Putamen (tissue), 1 donor: ENCODE measurements at regions not wholly inside any gene's neighbourhood (a gene's known extent, or its start where the extent isn't known, plus 50 kb on each side); places are given as distances from the start of the nearest gene placed in this dataset.
A peak's percentile ranks its signal among the peaks of the same experiment; 100 is the strongest.

ENCODE experiments used
- DNase-seq: peaks from one replicate; pipeline ENCODE4 v3.0.0-alpha.2; 2016; ENCODE audit warnings: low spot score

DNA sequence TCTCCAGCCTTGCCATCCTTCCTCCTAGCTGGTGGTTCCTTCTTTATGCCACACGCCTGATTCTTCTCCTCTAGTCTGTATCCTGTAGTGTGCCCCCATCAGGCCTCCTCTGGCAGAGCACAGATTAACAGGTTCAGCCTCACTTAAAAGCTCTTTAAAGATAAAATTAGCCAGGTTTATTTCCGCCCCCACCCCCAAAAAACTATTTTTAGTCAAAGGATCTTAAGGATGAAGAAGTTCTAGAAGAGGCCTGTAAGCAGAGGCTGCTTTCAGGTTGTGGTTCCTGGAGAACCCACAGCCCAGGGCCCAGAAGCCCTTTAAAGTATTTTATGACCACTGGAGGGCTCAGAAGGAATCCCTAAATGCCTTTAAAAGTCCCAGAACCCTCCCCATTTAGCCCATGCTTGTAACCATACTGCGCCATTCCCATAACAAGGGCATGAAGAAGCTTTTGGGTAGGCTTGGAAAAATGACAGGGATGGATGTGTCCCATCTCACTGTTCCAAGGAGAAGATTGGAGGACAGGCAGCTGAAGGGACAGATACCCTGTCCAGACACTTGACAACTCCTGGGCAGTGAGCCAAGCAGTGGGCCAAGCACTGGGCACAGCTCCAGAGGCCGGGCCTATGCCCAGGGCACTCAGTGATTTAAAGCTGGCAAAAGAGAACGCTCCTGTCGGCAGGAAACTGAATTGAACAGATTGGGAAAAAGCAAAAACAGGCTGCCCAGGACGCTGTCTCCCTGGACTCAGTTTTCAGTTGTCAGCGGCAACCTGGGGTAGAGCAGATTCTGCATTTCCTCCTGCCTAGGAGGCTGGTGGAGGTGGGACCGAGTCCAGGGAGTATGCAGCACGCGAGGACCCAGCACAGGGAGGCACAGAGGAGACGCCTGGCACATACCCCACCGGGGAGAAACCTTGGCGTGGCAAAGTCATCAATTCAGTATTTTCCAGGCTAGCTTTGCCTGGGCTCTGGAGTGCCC lies 106.3 kb upstream of the SSBP2 start:
- peak; percentile 82 for DNase-seq

DNA sequence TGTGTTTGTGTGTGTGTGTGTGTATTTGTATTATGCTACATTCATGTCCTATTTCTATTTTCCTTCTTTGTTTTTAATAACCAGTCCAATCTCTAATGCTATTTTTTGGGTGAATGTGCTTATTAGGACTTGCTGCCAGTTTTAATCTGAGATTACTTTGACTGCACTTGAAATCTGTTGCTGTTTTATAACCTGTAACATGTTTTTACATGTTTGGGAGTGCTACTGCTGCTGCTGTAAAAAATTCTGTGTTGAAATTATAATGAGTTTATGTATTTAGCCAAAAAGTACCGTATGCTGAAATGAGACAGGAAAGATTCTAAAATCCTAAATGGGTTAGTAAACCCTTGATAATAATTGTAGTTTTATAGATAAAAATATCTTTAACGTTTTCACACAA lies 104.7 kb upstream of the SSBP2 start:
- no peak for DNase-seq

DNA sequence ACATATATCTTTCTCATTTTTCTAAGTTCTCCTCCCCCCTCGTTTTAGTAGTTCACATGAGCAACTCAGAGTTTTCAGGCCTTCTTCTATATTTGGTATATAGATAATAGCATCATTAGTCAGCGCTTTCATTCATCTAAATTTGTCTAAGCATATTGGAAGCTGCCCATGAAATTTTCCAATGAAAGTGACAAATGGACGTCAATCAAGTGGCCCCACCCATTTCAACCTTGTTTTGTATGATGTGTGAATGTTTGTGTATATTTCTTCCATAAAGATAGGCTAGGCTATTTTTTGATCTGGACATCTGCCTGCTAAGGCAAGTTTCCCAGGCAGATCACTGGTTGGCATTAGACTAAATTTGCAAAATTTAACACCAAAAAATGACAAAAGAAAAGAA lies 104.0 kb upstream of the SSBP2 start:
- no peak for DNase-seq

DNA sequence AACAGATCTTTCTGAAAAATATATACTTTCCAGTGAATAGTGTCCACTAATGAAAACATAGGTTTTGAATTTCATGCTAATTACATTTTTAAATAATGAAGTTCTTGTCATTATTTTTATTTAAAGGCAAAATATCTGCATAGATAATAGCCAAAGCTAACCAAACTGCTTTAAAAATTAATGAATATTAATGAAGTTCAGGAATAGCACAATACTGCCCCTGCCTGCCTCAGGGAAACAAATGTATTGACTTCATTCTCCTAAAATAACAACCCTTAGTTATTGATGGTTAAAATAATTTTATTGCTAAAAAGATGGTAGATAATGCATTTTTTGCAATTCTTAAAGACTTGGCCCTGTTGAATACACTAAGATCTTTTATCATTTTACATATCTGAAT lies 103.6 kb upstream of the SSBP2 start:
- no peak for DNase-seq

DNA sequence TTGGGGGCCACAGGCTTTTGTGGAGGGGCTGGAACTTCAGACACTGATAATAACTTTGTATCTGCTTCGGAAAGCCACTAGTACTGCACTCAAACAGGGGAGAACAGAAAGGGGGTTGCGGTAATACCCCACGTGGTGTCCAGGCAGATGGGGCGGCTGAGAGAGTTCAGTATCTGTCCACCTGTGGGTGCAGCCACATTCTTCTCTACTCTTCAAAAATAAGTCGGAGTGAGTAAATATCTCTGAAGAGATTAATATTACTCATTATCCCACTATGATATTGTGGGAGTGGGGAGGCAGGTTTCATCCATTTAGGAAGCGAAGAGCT lies 102.1 kb upstream of the SSBP2 start:
- DNase-seq = no peak

DNA sequence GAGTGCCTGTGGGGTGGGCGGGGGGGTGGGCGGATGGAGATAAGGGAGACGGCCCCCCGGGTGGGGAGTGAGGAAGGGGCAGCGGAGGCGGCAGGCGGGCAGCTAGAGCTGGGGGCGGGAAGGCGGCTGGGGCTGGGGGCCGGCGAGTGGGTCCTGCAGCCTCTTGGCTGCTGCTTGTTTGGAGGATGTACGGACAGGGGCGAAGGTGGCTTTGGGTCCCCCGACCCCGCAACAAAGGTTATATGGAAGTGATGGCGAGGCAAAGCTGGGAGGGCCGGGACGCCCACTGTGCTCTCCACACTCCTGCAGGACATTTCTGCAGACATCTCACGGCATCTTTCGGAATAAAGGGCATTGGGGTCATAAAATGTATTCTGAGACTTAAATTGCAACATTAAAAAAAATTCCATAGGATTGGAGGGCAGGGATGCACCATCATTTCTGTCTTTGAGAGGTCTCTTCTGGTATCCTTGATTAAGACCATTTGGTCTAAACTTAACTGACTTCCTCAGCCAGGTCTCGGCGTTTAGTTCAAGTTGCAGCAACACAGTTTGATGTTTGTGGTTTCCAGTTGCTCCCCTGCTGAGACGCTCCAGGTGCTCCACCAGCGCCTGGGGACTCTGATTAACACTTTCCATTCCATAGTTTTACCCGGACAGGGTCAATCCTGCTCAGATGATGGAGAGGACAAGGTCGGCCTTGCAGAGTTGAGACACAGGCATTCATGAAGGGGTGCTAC lies 101.6 kb upstream of the SSBP2 start:
- DNase-seq = no peak

DNA sequence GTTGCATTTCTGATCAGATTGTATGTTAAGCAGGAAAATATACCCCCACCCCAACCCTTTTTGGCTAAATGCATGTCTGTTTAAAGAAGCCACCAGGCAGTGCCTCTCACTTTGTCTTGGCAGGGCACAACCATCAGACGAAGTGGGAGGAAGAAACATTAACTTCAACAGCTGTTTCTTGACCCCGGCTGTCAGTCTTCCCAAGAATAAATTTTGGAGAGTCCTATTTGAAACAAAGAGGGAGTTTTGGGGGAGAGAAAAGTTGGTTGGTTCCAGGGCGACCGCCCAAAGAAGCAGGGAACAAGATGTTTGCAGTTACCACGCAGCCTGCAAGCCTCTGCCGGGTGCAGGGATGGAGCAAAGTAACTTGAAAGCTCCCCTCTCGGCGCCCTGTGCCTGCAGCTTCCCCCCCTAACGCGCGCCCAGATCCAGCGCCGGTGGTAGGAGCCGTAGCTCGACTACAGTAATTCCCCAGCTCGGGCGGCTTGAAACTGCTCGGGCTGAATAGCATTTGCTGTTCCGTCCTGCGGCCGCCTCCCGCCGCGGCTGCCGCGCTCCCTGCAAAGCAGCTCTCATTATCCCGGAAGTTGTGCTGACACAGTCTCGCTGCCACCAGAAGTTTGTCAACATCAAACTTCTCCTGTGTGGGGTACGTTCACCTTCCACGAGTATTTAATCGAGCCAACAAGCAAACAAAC lies 100.7 kb upstream of the SSBP2 start:
- peak; percentile 98 for DNase-seq

DNA sequence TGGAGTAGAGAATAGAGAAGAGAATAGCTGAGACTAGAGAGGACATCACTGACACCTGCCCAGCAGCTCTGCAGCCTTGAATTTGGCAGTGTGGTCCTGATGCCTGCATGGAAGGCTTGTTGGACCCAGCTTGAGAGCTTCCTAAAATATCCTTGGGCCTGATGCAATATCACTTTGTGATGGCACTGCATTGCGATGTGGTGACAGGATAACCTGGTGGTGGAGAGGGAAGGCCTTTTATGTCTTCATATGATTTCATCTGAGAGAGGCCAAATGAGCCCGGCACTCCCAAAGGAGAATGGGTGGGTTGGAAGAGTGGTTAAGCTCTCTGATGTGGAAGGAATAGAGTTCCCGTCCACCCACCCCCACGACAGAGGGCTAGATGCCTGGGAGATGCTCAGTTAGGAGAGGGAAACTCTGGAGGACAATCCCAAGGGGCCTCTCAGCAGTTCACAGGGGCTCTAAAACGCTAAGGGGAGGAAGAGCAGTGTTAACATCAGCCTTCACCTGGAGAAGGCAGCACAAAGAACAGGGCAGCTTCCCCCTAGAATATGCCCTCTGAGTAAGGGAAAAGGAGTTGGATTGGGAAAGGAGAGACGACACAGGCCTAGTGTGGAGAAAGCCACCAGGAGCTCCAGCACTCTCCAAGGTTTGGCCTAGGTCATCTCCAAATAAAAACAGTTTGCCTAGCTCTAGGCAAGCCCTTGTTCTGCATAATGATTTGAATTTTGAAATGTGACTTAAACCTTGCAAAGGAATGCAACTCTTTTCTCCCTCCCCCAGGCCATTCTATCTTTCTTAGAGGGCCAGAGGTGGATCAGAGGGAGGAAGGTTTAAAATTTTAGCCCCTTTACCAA lies 99.8 kb upstream of the SSBP2 start:
- DNase-seq = no peak

DNA sequence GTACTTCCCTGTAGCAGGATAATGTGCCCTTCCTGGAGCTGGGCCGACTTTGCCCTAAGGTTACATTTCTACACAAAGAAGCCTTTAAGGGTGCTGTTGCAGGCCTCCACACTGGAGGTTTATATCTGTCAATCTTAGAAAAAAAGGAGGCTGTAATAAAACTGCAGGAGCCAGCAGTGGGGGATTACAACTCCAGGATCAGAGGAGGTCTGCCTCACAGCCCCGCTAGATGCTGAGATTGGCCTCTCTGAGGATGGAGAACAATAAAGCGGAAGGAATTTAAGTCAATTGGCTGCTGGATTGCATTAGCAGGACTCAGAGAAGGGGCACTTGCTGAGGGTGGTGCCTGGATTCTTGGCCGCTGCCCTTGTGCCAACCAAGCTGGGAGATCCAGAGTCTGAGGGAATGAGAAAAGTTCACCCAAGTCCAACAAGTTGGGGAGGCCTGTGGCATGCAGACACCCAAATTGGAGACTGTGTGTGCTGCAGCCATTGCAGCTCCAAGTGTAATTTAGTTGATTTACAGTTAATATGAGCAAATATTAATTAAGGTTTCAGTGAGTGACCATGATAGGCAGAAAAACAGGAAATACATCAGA lies 99.0 kb upstream of the SSBP2 start:
- DNase-seq = no peak

DNA sequence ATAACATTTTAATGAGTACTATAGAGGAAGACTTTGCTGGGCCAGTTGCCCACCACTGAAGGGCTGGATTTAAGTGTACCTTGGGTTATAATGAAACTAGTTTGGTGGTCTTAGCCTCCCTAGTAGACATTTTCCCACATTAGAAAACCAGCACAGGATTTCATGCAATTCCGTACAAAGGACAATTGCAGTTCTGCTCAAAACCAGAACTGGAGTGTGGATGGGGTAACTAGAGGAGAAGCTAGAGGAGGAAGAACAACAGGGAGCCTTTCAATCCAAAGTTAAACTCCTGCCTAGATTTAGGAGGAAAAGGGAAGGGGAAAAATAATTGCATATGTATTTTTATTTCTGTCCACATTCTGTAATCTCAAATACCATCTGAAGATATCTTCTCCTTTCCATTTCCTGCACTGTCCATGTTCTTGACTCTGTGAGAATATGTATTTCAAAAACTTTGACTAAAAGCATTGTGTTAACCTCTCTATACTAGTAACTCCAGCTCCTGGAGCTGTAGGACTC lies 97.5 kb upstream of the SSBP2 start:
- DNase-seq = peak; percentile 72

DNA sequence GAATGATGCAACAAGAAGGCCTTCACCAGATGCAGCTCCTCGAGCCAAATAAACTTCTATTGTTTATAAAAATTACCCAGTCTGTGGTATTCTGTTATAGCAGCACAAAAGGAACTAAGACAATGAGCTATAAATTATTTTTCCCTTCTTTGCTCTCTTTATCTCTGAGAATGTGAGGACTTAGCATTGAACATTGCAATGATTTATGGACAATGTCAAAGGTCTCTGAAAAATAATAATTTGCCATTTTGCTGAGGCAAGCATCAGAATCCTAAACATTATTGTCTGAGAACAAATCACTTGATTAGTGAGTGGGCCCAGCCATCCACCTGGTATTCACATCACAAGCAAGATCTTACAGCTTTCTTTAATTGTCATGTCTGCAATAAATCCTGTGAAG lies 95.4 kb upstream of the SSBP2 start:
- DNase-seq = no peak

DNA sequence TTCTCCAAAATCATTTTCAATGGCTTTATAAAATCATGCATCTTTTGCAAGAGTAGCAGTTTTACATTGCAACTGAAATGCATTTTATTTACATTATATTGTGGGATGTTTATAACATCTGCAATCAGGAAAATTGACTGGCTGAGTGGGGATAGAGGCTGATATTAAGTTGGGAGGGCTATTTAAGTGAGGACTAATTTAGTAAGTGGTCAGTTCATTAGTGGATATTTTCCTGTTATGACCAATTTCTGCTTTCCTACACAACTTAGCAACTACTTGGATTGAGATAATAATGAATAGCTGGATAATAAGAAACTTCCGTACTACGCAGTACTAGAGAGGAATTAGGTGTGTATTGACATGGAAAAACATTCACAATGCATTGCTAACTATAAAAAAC lies 92.9 kb upstream of the SSBP2 start:
- no peak for DNase-seq

DNA sequence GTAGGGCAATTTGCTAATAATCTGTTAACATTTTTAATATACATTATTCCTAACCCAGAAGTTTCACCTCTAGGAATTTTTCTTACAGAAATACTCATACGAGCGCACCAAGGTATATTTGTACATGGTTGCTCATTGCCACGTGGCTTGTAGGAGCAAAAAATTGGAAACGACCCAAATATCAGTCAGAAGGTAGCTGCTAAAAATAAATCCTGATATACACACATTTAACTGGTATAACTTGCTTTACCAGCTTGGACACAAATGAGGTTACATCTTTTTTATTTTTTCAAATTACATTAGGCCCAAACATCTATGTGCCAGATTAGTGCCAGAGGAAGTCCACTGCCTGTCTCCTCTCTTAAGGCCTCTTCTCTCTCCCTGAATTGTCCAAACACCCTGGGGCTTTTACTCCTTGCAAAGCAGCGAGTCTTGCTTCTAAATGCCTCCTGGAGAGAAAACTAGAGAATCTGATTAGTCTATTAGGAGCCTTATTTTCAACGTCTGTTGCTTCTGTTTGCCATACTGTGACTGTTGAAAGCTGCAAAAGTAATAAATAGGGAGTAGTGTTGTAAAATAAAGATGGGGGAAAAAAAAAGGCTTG lies 92.0 kb upstream of the SSBP2 start:
- no peak for DNase-seq

DNA sequence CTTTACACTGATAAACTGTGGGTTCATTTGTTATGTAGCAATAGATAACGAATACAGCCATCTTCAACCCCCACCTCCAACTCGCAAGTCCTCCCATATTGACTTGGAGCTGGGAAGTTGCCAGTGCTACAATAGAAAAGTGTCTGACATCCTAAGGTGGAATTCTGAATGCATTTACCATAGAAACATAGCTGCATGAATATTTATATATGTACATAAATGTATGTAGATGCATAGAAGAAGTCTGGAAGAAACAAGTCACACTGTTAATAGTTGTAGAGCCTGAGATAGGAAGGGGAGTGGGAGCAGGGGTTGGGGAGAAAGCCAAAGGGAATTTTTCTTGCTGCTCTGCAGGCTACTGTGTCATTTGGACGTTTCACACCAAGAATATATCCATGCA lies 88.1 kb upstream of the SSBP2 start:
- DNase-seq = no peak

DNA sequence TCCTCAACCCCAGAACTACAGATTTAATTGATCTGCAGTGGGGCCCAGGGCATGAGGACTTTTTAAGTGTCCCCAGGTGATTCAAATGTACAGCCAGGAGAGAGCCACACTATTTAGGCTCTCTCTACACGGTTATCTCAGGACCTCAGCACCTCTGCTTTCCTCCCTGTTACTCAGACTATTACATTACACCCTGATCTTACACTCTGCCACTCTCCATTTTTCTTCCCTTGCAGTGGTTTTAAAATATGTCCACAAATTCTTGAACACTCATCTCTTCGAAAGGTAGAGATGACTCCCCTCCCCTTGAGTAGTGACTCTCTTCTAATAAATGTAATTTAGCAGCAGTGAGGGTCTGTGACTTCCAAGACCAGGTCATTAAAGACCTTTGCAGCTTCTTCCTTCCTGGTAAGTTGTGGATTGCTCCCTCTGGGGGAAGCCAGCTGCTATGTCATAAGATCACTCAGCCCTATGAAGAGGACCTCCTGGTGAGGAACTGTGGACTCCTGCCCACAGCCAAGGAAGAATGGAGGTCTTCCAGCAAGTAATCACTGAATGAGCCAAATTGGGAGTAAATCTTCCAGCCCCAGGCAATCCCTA lies 87.5 kb upstream of the SSBP2 start:
- DNase-seq = no peak

DNA sequence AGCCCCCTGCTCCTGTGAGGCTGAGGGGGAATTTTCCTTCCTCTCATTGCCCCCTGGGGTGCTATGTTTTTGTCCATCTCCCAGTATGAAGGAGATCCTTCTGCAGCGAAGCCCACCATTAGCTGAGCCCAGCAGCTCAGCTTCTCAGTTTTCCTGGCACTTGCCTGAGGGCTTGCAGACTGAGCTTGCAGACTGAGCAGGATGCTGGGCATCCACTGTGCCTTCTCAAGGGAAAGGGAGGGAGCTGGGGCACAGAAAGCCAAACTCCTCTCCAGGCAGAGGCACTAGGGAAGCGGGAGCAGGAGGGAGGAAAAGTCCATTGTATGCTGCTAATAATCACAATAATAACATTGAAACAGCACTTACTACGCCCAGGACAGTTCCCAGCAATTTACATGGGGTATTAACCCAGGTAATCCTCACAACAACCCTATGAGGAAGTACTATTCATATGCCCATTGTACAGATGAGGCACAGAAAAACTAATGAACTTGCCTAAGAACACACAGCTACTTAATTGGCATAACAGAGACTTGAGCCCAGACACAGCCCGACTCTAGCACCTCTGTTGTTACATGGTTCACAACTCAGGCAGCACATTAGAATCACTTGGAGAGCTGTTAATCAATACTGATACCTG lies 86.9 kb upstream of the SSBP2 start:
- DNase-seq = no peak

DNA sequence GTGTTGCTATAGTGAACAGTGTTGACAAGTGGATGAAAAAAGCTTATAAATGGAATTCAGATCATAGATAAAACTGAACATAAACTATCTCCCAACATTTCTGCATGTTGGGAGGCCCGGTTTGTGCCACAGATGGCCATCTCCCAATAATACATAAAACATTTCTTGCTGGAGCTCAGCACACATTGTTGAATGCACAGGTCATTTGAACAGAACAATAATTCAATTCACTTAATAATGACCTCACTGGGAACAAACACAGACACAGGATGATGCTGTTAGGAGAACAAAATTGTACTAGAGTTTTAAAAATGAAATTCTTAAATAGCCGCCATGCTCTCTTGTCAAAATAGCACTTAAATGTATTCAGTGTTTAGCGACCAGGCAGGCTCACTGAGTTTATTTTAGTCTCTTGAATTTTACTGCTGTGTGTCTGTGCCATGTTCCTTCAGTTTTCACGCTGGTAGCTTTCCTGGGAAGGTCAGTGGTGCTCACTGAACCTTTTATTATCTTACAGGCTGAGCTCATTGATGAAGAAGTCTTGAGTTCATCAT lies 85.0 kb upstream of the SSBP2 start:
- DNase-seq = no peak

DNA sequence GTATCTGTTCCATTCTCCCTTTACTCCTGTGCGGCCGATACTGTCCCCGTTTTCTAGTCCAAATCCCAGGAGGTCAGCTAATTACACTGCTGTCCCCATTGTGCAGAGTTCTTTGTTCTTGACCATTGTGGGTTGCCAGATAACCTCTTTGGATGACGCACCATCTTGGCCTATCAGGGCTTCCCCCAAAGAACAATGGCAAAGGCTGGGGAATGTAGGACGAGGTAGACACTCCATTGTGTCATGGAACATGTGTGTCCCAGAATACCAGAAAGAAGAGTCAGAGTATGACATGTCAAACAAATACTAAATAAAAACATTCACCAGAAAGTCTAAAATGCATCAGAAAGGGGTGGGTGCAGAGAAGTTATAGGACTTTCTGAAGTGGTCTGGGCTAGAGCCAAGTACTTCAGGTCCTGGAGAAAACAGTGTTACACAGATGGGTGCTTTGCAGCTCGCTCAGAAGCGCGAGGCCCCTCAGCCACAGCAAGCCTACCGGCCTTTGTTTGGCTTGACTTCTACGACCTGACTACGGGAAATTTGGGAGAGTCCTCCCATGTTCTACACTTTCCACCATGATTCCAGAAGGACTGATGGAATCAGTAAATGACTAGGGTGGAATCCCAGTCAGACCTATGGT lies 83.2 kb upstream of the SSBP2 start:
- no peak for DNase-seq

DNA sequence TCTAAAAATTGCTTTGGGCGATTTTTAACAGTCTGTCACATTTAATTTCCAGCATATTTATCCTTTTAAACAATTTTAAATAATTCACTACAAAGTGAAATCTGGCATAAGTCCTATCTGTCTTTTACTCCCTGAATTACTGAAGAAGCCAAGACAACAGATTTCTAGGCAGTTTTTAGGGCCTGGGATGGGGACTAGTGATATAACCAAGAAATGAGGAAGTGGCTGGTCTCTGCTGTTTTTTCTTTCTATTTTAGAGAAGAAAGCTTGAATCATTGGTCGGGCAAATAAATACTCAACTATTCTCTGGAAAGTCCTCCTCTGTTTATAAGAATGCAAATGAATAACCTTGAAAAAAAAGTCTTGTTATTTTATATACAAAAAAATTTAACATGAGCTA lies 79.7 kb upstream of the SSBP2 start:
- no peak for DNase-seq
